GM12878 (cell line): ENCODE measurements at regions not wholly inside any gene's neighbourhood (a gene's known extent, or its start where the extent isn't known, plus 50 kb on each side); places are given as distances from the start of the nearest gene placed in this dataset.

Experiments used
- ATAC-seq: fragments of 200-7000 bp; cut with Tn5 transposase; 3 replicates; pipeline ENCODE4 v1.9.1; 2020; ENCODE audit warnings: mild to moderate bottlenecking, moderate library complexity
- BruUV-seq: library from RNA; stranded (reverse); fragments of 400-500 nt; replicated peaks from 2 replicates; lab custom pipeline; 2021; lab: Mats Ljungman, UMichigan
- CTCF ChIA-PET: fragments of 300-600 bp; sonication (Branson Sonifier 250); formaldehyde crosslinking; extraction: SDS; loops from one replicate; lab custom pipeline; 2021; ENCODE audit warnings: inconsistent platforms; lab: Yijun Ruan, JAX
- POLR2A ChIA-PET: fragments of 350-600 bp; formaldehyde crosslinking; extraction: SDS; loops from one replicate; lab custom pipeline; 2021; ENCODE audit warnings: inconsistent platforms; lab: Charles Lee
- RAD21 ChIA-PET: fragments of 300-600 bp; sonication (Branson Sonifier 250); formaldehyde crosslinking; loops from one replicate; lab custom pipeline; 2023; ENCODE audit warnings: antibody characterized with exemption; ENCODE audit not compliant: unreplicated experiment; lab: Charles Lee
- SMC1A ChIA-PET: fragments of 300-600 bp; sonication (Branson Sonifier 250); formaldehyde crosslinking; loops from one replicate; lab custom pipeline; 2023; ENCODE audit not compliant: unreplicated experiment, uncharacterized antibody; lab: Charles Lee
- DNase-seq: peaks from one replicate; pipeline ENCODE4 v3.0.0-alpha.2; 2011; ENCODE audit warnings: low read depth, low spot score
- FAIRE-seq: peaks from 3 replicates; lab custom pipeline; 2011; peaks lifted over from hg19 to GRCh38; lab: Jason Lieb, UNC
- H2AFZ ChIP-seq: 2 replicates; pipeline ENCODE4 v1.6.0; 2011; ENCODE audit warnings: low read depth, low read length, control low read depth; ENCODE audit not compliant: control insufficient read depth
- H3K27ac ChIP-seq: 2 replicates; pipeline ENCODE4 v1.5.1; 2011; ENCODE audit warnings: control low read depth; ENCODE audit not compliant: control insufficient read depth, insufficient read depth
- H3K27me3 ChIP-seq, 2 experiments: replicated peaks in 1 of 2; 2 replicates each; pipeline versions ENCODE4 v1.6.0 to v1.6.1; 2011; ENCODE audit warnings: low read length in 1 of 2; ENCODE audit not compliant: control insufficient read depth in 2 of 2, insufficient read depth in 2 of 2
- H3K36me3 ChIP-seq, 2 experiments: 2 replicates each; pipeline ENCODE4 v1.5.1; 2011; ENCODE audit warnings: low read length in 1 of 2; ENCODE audit not compliant: control insufficient read depth in 2 of 2, insufficient read depth in 2 of 2
- H3K4me1 ChIP-seq: 2 replicates; pipeline ENCODE4 v1.6.1; 2011; ENCODE audit warnings: mild to moderate bottlenecking, low read length, moderate library complexity, mixed read lengths; ENCODE audit not compliant: control insufficient read depth, insufficient read depth
- H3K4me2 ChIP-seq: 2 replicates; pipeline ENCODE4 v1.6.0; 2011; ENCODE audit warnings: control low read depth; ENCODE audit not compliant: control insufficient read depth, insufficient read depth
- H3K4me3 ChIP-seq: fragments of 200-600 bp; sonication (generic); 2 replicates; pipeline ENCODE4 v1.5.1; 2016
- H3K79me2 ChIP-seq: 2 replicates; pipeline ENCODE4 v1.6.0; 2011; ENCODE audit warnings: low read length; ENCODE audit not compliant: control insufficient read depth, insufficient read depth
- H3K9ac ChIP-seq: 2 replicates; pipeline ENCODE4 v1.8.0; 2011; ENCODE audit warnings: low read length, control low read depth, mixed read lengths; ENCODE audit not compliant: control insufficient read depth, insufficient read depth
- H3K9me3 ChIP-seq: replicated peaks from 3 replicates; pipeline ENCODE4 v1.5.1; 2011; ENCODE audit warnings: mild to moderate bottlenecking, low read length; ENCODE audit not compliant: control insufficient read depth, insufficient read depth
- H4K20me1 ChIP-seq: 2 replicates; pipeline ENCODE4 v1.6.0; 2011; ENCODE audit not compliant: control insufficient read depth, insufficient read depth
- ATF7 ChIP-seq: fragments of 450-650 bp; IDR thresholded peaks from 2 replicates; pipeline ENCODE4 v1.6.1; 2016; ENCODE audit warnings: low read depth, mild to moderate bottlenecking
- CREM ChIP-seq: IDR thresholded peaks from 2 replicates; pipeline ENCODE4 v1.6.1; 2014; ENCODE audit warnings: antibody characterized with exemption, low read depth
- DPF2 ChIP-seq: fragments of 450-650 bp; IDR thresholded peaks from 2 replicates; pipeline ENCODE4 v1.6.1; 2017; ENCODE audit warnings: mild to moderate bottlenecking
- E2F8 ChIP-seq: fragments of 450-650 bp; IDR thresholded peaks from 2 replicates; pipeline ENCODE4 v1.6.1; 2018; ENCODE audit warnings: mild to moderate bottlenecking, low read depth, moderate library complexity; ENCODE audit not compliant: partially characterized antibody
- HSF1 ChIP-seq: fragments of 150-350 bp; IDR thresholded peaks from 2 replicates; pipeline ENCODE4 v1.6.1; 2014; ENCODE audit warnings: mild to moderate bottlenecking, low read depth, low read length
- IRF5 ChIP-seq: fragments of 450-650 bp; IDR thresholded peaks from 2 replicates; pipeline ENCODE4 v1.6.1; 2017; ENCODE audit warnings: borderline replicate concordance
- KDM1A ChIP-seq: fragments of 200-600 bp; sonication (generic); IDR thresholded peaks from 2 replicates; pipeline ENCODE4 v1.6.1; 2016; ENCODE audit warnings: borderline replicate concordance
- MTA3 ChIP-seq: IDR thresholded peaks from 2 replicates; pipeline ENCODE4 v1.6.1; 2012; ENCODE audit warnings: low read length, inconsistent platforms, borderline replicate concordance
- RELA ChIP-seq: fragments of 450-650 bp; IDR thresholded peaks from 2 replicates; pipeline ENCODE4 v1.8.0; 2014; ENCODE audit warnings: borderline replicate concordance; ENCODE audit not compliant: partially characterized antibody
- SIX5 ChIP-seq: IDR thresholded peaks from 2 replicates; pipeline ENCODE4 v1.6.1; 2011; ENCODE audit warnings: mild to moderate bottlenecking, low read depth, low read length, moderate library complexity; ENCODE audit not compliant: severe bottlenecking
- TBL1XR1 ChIP-seq: IDR thresholded peaks from 2 replicates; pipeline ENCODE4 v1.6.1; 2012; ENCODE audit warnings: low read depth, low read length, improper control_type of control experiment
- USF2 ChIP-seq: IDR thresholded peaks from 2 replicates; pipeline ENCODE4 v1.6.1; 2011; ENCODE audit warnings: low read depth, low read length, improper control_type of control experiment, borderline replicate concordance
- YY1 ChIP-seq: IDR thresholded peaks from 2 replicates; pipeline ENCODE4 v1.6.1; 2011; ENCODE audit warnings: low read depth, mild to moderate bottlenecking, low read length
- ZNF274 ChIP-seq: IDR thresholded peaks from one replicate; pipeline ENCODE4 v1.8.0; 2011; ENCODE audit not compliant: insufficient read length, insufficient read depth
- ZNF592 ChIP-seq: fragments of 450-650 bp; IDR thresholded peaks from 2 replicates; pipeline ENCODE4 v1.6.1; 2017; ENCODE audit warnings: mild to moderate bottlenecking, moderate library complexity
- WGBS: methylation state at CpG from one replicate; pipeline ENCODE4 v1.1.6; 2016; ENCODE audit warnings: low lambda C conversion rate; ENCODE audit not compliant: insufficient replicate concordance, insufficient coverage; ENCODE audit errors: missing lambda C conversion rate; 5-methylcytosine and 5-hydroxymethylcytosine counted together
- in situ Hi-C: fragments of 300-500 bp; cut with MboI; formaldehyde crosslinking; loops from 9 replicates; pipeline ENCODE4 v1.14.3; 2018; ENCODE audit warnings: mixed read lengths
- intact Hi-C: fragments of 100-400 bp; cut with micrococcal nuclease; formaldehyde crosslinking; loops from one replicate; pipeline ENCODE4 v1.14.2; 2022; ENCODE audit not compliant: unreplicated experiment

- Histone ChIP-seq H3K4me3 (no peak overlapping the region), H3K27ac (no peak overlapping the region), H3K9ac (no peak overlapping the region), H3K27me3 (no peaks in the 10 kb centered on the region), H4K20me1 (no peaks in the 10 kb centered on the region), H3K9me3 (no peaks in the 10 kb centered on the region), H3K79me2 (no peaks in the 10 kb centered on the region), H2AFZ (no peak overlapping the region), H3K36me3 (no peaks in the 10 kb centered on the region), H3K4me1 (no peaks in the 10 kb centered on the region), H3K4me2 (no peak overlapping the region)
- CTCF ChIA-PET = interaction anchor here (1.1 kb wide), 1 partner anchor 108 kb away, joined by 4 read pairs; no protein-coding TSS in a partner anchor
- intact Hi-C loops = no loop called here
- WGBS = 94% methylated on average over 2 of the region's 2 CpGs
- RAD21 ChIA-PET = no interaction called here
- DNase-seq (no peak), ATAC-seq (no peak), FAIRE-seq (no peak)
- POLR2A ChIA-PET = no interaction called here
- SMC1A ChIA-PET = no interaction called here
- in situ Hi-C loops = no loop called here
- no TSS peak for BruUV-seq
- no peak for TF ChIP-seq ZNF274
- no peak for TF ChIP-seq ATF7
- TF ChIP-seq IRF5 = no peak
- no peak for TF ChIP-seq USF2
- TF ChIP-seq DPF2 = no peak
- TF ChIP-seq CREM = no peak
- TF ChIP-seq SIX5 = no peak
- no peak for TF ChIP-seq RELA
- no peak for TF ChIP-seq MTA3
- no peak for TF ChIP-seq E2F8
- TF ChIP-seq ZNF592 = no peak
- no peak for TF ChIP-seq YY1
- TF ChIP-seq HSF1 = no peak
- no peak for TF ChIP-seq KDM1A
- no peak for TF ChIP-seq TBL1XR1
These were observed 322.3 kb downstream of the ZFHX3 start for GRCh38 chr16:72725643-72726042.
